AG10803 (cell line): ENCODE measurements at regions not wholly inside any gene's neighbourhood (a gene's known extent, or its start where the extent isn't known, plus 50 kb on each side); places are given as distances from the start of the nearest gene placed in this dataset.
"Not testable (repeated sequence)": the region's sequence is repeated elsewhere in the genome, so short reads cannot be mapped to it uniquely, and the experiment has no call there.

ENCODE experiments used
- DNase-seq: peaks from one replicate; pipeline ENCODE4 v3.0.0; 2010; ENCODE audit warnings: low read depth
- H3K4me3 ChIP-seq: 2 replicates; pipeline ENCODE4 v1.5.1; 2011; ENCODE audit warnings: mild to moderate bottlenecking, low read length, control low read depth
- TF ChIP-seq, protein P1 (sequence below): conservative IDR thresholded peaks from 2 replicates; pipeline ENCODE4 v1.5.1; 2011; ENCODE audit warnings: mild to moderate bottlenecking, low read length, control low read depth, inconsistent platforms

DNA sequence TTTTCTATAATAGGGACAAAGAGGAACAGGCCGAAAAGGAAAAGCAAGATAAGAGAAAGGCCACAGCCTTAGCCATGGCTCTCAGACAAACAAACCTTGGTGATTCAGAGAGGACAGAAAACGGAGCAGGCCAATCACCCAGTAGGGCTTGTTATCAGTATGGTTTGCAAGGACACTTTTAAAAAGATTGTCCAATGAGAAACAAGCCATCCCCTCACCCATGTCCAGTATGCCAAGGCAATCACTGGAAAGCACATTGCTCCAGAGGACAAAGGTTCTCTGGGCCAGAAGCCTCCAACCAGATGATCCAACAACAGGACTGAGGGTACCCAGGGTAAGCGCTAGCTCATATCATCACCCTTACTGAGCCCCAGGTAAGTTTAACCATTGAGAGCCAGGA lies 243.8 kb upstream of the BTG1 start:
- H3K4me3 ChIP-seq, result no peak overlapping the region
- DNase-seq, result no peak
- TF ChIP-seq, protein P1, sequence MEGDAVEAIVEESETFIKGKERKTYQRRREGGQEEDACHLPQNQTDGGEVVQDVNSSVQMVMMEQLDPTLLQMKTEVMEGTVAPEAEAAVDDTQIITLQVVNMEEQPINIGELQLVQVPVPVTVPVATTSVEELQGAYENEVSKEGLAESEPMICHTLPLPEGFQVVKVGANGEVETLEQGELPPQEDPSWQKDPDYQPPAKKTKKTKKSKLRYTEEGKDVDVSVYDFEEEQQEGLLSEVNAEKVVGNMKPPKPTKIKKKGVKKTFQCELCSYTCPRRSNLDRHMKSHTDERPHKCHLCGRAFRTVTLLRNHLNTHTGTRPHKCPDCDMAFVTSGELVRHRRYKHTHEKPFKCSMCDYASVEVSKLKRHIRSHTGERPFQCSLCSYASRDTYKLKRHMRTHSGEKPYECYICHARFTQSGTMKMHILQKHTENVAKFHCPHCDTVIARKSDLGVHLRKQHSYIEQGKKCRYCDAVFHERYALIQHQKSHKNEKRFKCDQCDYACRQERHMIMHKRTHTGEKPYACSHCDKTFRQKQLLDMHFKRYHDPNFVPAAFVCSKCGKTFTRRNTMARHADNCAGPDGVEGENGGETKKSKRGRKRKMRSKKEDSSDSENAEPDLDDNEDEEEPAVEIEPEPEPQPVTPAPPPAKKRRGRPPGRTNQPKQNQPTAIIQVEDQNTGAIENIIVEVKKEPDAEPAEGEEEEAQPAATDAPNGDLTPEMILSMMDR, result no peak

- no peak overlapping the region for H3K4me3 ChIP-seq
- TF ChIP-seq, protein P1, result no peak
- no peak for DNase-seq
Measured at GRCh38 chr12:92385296-92385695, 239.7 kb upstream of the BTG1 start.

DNA sequence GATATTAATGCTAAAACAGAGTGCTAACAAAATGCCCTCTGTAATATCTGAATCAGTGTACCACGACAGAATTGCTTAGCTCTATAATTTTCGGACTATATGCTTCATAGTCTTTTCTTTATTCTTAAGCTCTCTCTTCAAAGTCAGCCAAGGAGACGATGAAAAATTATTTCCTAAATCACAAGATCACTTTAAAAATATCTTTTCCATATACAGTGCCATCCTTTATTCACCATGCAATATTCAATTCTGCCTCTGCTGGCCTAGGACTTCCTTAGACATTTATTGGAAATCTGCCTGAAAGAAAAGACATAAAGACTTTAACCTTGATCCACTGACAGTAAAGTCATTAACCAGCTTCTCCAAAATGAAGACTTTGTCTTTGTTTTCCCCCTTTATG lies 238.9 kb upstream of the BTG1 start:
- no peak overlapping the region for H3K4me3 ChIP-seq
- TF ChIP-seq, protein P1, result no peak
- DNase-seq, result no peak

DNA sequence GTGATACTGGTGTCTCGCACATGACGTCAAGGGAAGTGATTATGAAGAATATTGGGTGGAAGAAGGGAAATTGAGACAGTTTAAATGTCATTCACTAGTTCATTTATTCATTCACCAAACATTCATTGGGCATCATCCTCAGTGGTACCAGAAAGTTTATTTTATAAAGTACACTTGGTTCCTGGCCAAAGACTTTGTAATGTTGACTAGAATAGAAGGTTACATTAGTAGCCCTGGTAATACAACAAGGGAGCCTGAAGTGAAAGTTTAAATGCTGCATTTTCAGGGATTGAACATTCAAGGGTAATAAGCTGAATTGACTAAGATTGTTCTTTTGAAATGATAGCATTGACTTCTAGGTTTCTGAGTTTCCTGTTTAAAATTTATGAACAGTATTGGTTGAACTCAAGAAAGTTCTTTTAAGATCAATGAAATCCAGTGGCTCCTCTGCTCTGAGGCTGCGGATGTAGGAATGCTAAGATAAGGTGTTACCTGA lies 236.8 kb upstream of the BTG1 start:
- TF ChIP-seq, protein P1, result no peak

DNA sequence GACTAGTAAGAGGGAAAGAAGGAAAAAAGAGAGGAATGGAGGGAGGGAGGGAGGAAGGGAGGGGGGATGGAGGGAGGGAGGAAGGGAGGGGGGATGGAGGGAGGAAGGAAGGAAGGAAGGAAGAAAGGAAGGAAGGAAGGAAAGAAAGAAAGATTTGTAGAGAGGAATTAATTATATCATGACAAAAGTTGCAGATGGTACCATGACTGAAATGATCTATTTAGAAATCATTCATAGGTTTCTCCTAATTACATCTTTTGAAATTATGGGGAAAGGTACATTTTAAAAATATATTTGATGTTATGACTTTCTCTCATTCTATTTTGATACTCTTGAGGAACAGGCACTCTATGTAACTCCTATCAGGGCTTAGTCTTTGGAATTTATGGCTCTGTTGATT lies 236.2 kb upstream of the BTG1 start:
- TF ChIP-seq, protein P1, result no peak
- H3K4me3 ChIP-seq, result no peak overlapping the region
- DNase-seq, result no peak

More for the DNA sequence above, 236.8 kb upstream of the BTG1 start:
- no peak overlapping the region for H3K4me3 ChIP-seq
- DNase-seq, result no peak

DNA sequence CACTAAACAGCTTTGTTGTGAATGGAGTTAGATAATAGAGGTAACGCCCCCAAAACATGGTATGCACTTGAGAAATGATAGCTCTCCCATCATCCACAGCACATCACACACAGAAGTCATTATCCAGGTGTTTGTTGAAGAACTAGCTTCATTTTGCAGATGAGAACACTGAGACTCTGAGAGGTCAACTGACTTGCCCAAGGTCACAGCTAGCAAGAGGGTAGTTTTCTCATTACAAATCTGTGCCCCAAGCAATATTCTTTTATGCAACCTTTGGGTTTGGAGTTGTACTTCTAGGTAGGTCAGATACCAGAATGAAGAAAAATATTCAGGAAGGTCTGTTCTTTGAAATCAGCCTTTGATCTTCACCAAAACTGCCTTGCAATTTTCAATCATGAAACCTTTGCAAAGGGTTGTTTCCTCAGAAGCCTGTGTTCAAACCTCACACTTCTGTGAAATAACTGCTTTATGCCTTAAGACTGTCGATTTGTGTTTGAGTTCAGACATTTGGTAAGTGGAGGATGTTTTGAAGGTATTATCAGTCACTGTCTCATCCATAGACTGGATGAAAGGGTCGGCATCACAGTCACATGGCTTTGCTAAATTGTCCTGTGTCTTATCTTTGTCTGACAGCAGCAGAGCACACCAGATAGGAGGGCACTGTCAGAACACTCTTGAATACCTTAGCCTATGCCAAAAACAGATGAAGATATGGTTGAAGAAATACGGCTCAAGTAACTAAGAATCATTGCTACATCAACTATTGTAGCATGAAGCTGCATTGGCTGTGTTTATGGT lies 233.2 kb upstream of the BTG1 start:
- TF ChIP-seq, protein P1, result no peak
- no peak for DNase-seq
- no peak overlapping the region for H3K4me3 ChIP-seq

GRCh38 chr12:92375504-92375903 lies 229.9 kb upstream of the BTG1 start:
- not testable (repeated sequence) for DNase-seq, H3K4me3 ChIP-seq
